Muscle of leg (tissue), 3 donors: ENCODE measurements at regions not wholly inside any gene's neighbourhood (a gene's known extent, or its start where the extent isn't known, plus 50 kb on each side); places are given as distances from the start of the nearest gene placed in this dataset.

Experiments used
- DNase-seq: peaks from one replicate; pipeline ENCODE4 v3.0.0; 2013
- H3K27ac ChIP-seq: one replicate; pipeline ENCODE4 v1.5.1; 2013; ENCODE audit warnings: mild to moderate bottlenecking, low read length, control low read depth
- H3K27me3 ChIP-seq: one replicate; pipeline ENCODE4 v1.6.1; 2013; ENCODE audit warnings: low read length; ENCODE audit not compliant: control insufficient read depth, insufficient read depth
- H3K36me3 ChIP-seq: one replicate; pipeline ENCODE4 v1.6.1; 2013; ENCODE audit warnings: low read length; ENCODE audit not compliant: control insufficient read depth, insufficient read depth
- H3K4me1 ChIP-seq: one replicate; pipeline ENCODE4 v1.6.1; 2013; ENCODE audit warnings: low read length; ENCODE audit not compliant: control insufficient read depth, insufficient read depth
- H3K4me3 ChIP-seq: one replicate; pipeline ENCODE4 v1.5.1; 2013; ENCODE audit warnings: low read length, control low read depth
- H3K9me3 ChIP-seq: replicated peaks from 2 replicates; pipeline ENCODE4 v1.6.1; 2013; ENCODE audit warnings: low read depth, low read length; ENCODE audit not compliant: control insufficient read depth
- WGBS: methylation state at CpG from one replicate; pipeline ENCODE4 v1.1.5; 2013; ENCODE audit warnings: missing lambda C conversion rate; ENCODE audit not compliant: insufficient coverage; 5-methylcytosine and 5-hydroxymethylcytosine counted together

- H3K4me1 ChIP-seq: no peaks in the 10 kb centered on the region
- H3K4me3 ChIP-seq: no peak overlapping the region
- H3K27ac ChIP-seq: no peak overlapping the region
- H3K9me3 ChIP-seq: no peaks in the 10 kb centered on the region
- 35% methylated on average over 2 of the region's 4 CpGs for WGBS
- DNase-seq: peak; percentile 0
- H3K27me3 ChIP-seq: no peaks in the 10 kb centered on the region
- no peaks in the 10 kb centered on the region for H3K36me3 ChIP-seq
These were observed 842.8 kb downstream of the SI start for GRCh38 chr3:164235289-164236028.

GRCh38 chr3:164233951-164234350, 844.3 kb downstream of the SI start:
- WGBS: no CpG with 5 or more reads among the region's 2 CpGs
- H3K27me3 ChIP-seq: no peaks in the 10 kb centered on the region
- H3K36me3 ChIP-seq: no peaks in the 10 kb centered on the region
- H3K4me3 ChIP-seq: no peak overlapping the region
- no peak overlapping the region for H3K27ac ChIP-seq
- no peaks in the 10 kb centered on the region for H3K9me3 ChIP-seq
- DNase-seq: no peak
- no peaks in the 10 kb centered on the region for H3K4me1 ChIP-seq

- no peaks in the 10 kb centered on the region for H3K36me3 ChIP-seq
- H3K4me3 ChIP-seq: no peak overlapping the region
- no CpG with 5 or more reads among the region's 1 CpG for WGBS
- no peaks in the 10 kb centered on the region for H3K27me3 ChIP-seq
- no peaks in the 10 kb centered on the region for H3K4me1 ChIP-seq
- no peak overlapping the region for H3K27ac ChIP-seq
- DNase-seq: no peak
- H3K9me3 ChIP-seq: no peaks in the 10 kb centered on the region
These were observed 846.6 kb downstream of the SI start for GRCh38 chr3:164231718-164232117.

- no peak overlapping the region for H3K27ac ChIP-seq
- DNase-seq: no peak
- 94% methylated on average over 2 of the region's 3 CpGs for WGBS
- H3K36me3 ChIP-seq: no peaks in the 10 kb centered on the region
- H3K27me3 ChIP-seq: no peaks in the 10 kb centered on the region
- H3K4me1 ChIP-seq: no peaks in the 10 kb centered on the region
- H3K4me3 ChIP-seq: no peak overlapping the region
- H3K9me3 ChIP-seq: no peaks in the 10 kb centered on the region
These were observed 847.8 kb downstream of the SI start for GRCh38 chr3:164230385-164231094.

- Histone ChIP-seq H3K4me3 (no peak overlapping the region), H3K27ac (no peak overlapping the region), H3K36me3 (no peaks in the 10 kb centered on the region), H3K9me3 (peaks cover 2% of the 10 kb centered on the region), H3K4me1 (no peaks in the 10 kb centered on the region), H3K27me3 (no peaks in the 10 kb centered on the region)
- no peak for DNase-seq
- no CpG with 5 or more reads among the region's 1 CpG for WGBS
These were observed 854.2 kb downstream of the SI start for GRCh38 chr3:164224126-164224525.

- no peak overlapping the region for H3K4me3 ChIP-seq
- DNase-seq: no peak
- no peaks in the 10 kb centered on the region for H3K27me3 ChIP-seq
- H3K4me1 ChIP-seq: no peaks in the 10 kb centered on the region
- H3K9me3 ChIP-seq: peaks cover 2% of the 10 kb centered on the region
- H3K36me3 ChIP-seq: no peaks in the 10 kb centered on the region
- no peak overlapping the region for H3K27ac ChIP-seq
- WGBS: 6% methylated on average over 2 of the region's 3 CpGs
These were observed 856.1 kb downstream of the SI start for GRCh38 chr3:164222197-164222596.

- no peak for DNase-seq
- Histone ChIP-seq H3K4me1 (no peaks in the 10 kb centered on the region), H3K4me3 (no peak overlapping the region), H3K9me3 (peaks cover 2% of the 10 kb centered on the region), H3K27me3 (no peaks in the 10 kb centered on the region), H3K36me3 (no peaks in the 10 kb centered on the region), H3K27ac (no peak overlapping the region)
- no CpG with 5 or more reads among the region's 1 CpG for WGBS
These were observed 857.0 kb downstream of the SI start for GRCh38 chr3:164221297-164221696.

- DNase-seq: no peak
- no peak overlapping the region for H3K27ac ChIP-seq
- H3K4me3 ChIP-seq: no peak overlapping the region
- no peaks in the 10 kb centered on the region for H3K36me3 ChIP-seq
- no peaks in the 10 kb centered on the region for H3K27me3 ChIP-seq
- no peaks in the 10 kb centered on the region for H3K9me3 ChIP-seq
- WGBS: 67% methylated on average over 1 of the region's 1 CpG
- H3K4me1 ChIP-seq: no peaks in the 10 kb centered on the region
These were observed 868.9 kb downstream of the SI start for GRCh38 chr3:164209363-164209762.

- Histone ChIP-seq H3K4me3 (no peak overlapping the region), H3K9me3 (no peaks in the 10 kb centered on the region), H3K4me1 (no peaks in the 10 kb centered on the region), H3K27ac (no peak overlapping the region), H3K27me3 (no peaks in the 10 kb centered on the region), H3K36me3 (no peaks in the 10 kb centered on the region)
- DNase-seq: peak; percentile 5
- 88% methylated on average over 1 of the region's 2 CpGs for WGBS
These were observed 869.5 kb downstream of the SI start for GRCh38 chr3:164208821-164209220.

GRCh38 chr3:164208048-164208447, 870.2 kb downstream of the SI start:
- Histone ChIP-seq H3K27ac (no peak overlapping the region), H3K9me3 (no peaks in the 10 kb centered on the region), H3K4me1 (no peaks in the 10 kb centered on the region), H3K36me3 (no peaks in the 10 kb centered on the region), H3K27me3 (no peaks in the 10 kb centered on the region), H3K4me3 (no peak overlapping the region)
- no peak for DNase-seq
- 57% methylated on average over 2 of the region's 2 CpGs for WGBS
